ENCODE measurements at regions not wholly inside any gene's neighbourhood (a gene's known extent, or its start where the extent isn't known, plus 50 kb on each side); places are given as distances from the start of the nearest gene placed in this dataset.

- TF ChIP-seq ZNF280D (tag by site-specific recombination; IDR thresholded peaks at IDR 0.05) (no peak), ZNF561 (tag by site-specific recombination; IDR thresholded peaks at IDR 0.05; ENCODE audit: borderline replicate concordance) (no peak), ZNF354C (tag by site-specific recombination; IDR thresholded peaks at IDR 0.05; ENCODE audit: borderline replicate concordance, low read depth) (no peak), ZBTB49 (tag by site-specific recombination; IDR thresholded peaks at IDR 0.05; ENCODE audit: low read depth) (no peak)
Measured at GRCh38 chrX:13102636-13103035, 58.2 kb upstream of the FAM9C start (continued).

- Histone ChIP-seq H3K27ac (ENCODE audit: extremely low read depth, low read depth, low read length) (peak overlapping the region; percentile 9; the same call in 1 of the 2 replicates), H3K9me3 (ENCODE audit: control insufficient read depth, insufficient read depth, low read depth, low read length) (no peaks in the 10 kb centered on the region)
- POLR2A ChIA-PET: interaction anchor here (0.5 kb wide), 2 partner anchors 331 to 556 kb away, joined by 4 to 5 read pairs; no protein-coding TSS in a partner anchor
Measured at GRCh38 chrX:13101441-13102139, 57.2 kb upstream of the FAM9C start.

More at GRCh38 chrX:13101441-13102139, 57.2 kb upstream of the FAM9C start:
- Histone ChIP-seq H3K4me3 (ENCODE audit: low read depth, low read length) (no peak overlapping the region), H3K36me3 (ENCODE audit: control insufficient read depth in 2 of 2, insufficient read depth in 1 of 2, low read length in 2 of 2) (no peaks in the 10 kb centered on the region), H3K4me1 (ENCODE audit: control insufficient read depth, insufficient read depth, low read length) (peaks cover 4% of the 10 kb centered on the region)
- TF ChIP-seq HIC1 (tag by site-specific recombination; IDR thresholded peaks at IDR 0.05) (no peak), SCRT1 (tag by site-specific recombination; IDR thresholded peaks at IDR 0.05; ENCODE audit: borderline replicate concordance) (no peak), TSHZ1 (tag by site-specific recombination; IDR thresholded peaks at IDR 0.05; ENCODE audit: borderline replicate concordance) (no peak), ZNF19 (tag by site-specific recombination; IDR thresholded peaks at IDR 0.05; ENCODE audit: low read depth) (no peak), KLF1 (tag by site-specific recombination; IDR thresholded peaks at IDR 0.05) (peak; percentile 49; the same call in 1 of the 2 replicates), ZNF175 (tag by site-specific recombination; IDR thresholded peaks at IDR 0.05) (no peak), HOXD13 (CRISPR knock-in tag; IDR thresholded peaks at IDR 0.05; ENCODE audit: borderline replicate concordance) (peak; percentile 51; the same call in 1 of the 2 replicates), SP7 (tag by site-specific recombination; IDR thresholded peaks at IDR 0.05) (no peak), BCL6B (tag by site-specific recombination; IDR thresholded peaks at IDR 0.05) (no peak), ELK4 (IDR thresholded peaks at IDR 0.05; ENCODE audit: borderline replicate concordance, low read depth, low read length) (no peak), ZIC2 (tag by site-specific recombination; IDR thresholded peaks at IDR 0.05) (no peak)
- CTCF ChIA-PET: interaction anchor here (1.4 to 1.7 kb wide), 2 partner anchors 155 to 386 kb away, joined by 3 to 7 read pairs; no protein-coding TSS in a partner anchor
